ENCODE measurements at regions not wholly inside any gene's neighbourhood (a gene's known extent, or its start where the extent isn't known, plus 50 kb on each side); places are given as distances from the start of the nearest gene placed in this dataset.

GRCh38 chr13:106683918-106684317 is 116.0 kb upstream of the ARGLU1 start:
- no peak for DNase-seq

- DNase-seq = no peak
These were observed 115.2 kb upstream of the ARGLU1 start for GRCh38 chr13:106683179-106683578.

- DNase-seq = no peak
These were observed 114.1 kb upstream of the ARGLU1 start for GRCh38 chr13:106681997-106682396.

- no peak for DNase-seq
These were observed 113.6 kb upstream of the ARGLU1 start for GRCh38 chr13:106681536-106681935.

- no peak for DNase-seq
These were observed 113.0 kb upstream of the ARGLU1 start for GRCh38 chr13:106680796-106681472.

GRCh38 chr13:106678646-106679418 is 110.9 kb upstream of the ARGLU1 start:
- no peak for DNase-seq

- DNase-seq = no peak
These were observed 107.4 kb upstream of the ARGLU1 start for GRCh38 chr13:106675311-106675710.

GRCh38 chr13:106660746-106661625 is 93.0 kb upstream of the ARGLU1 start:
- DNase-seq = no peak

- no peak for DNase-seq
These were observed 89.2 kb upstream of the ARGLU1 start for GRCh38 chr13:106657104-106657503.

GRCh38 chr13:106656186-106656585 is 88.2 kb upstream of the ARGLU1 start:
- DNase-seq = no peak

- DNase-seq = no peak
These were observed 83.5 kb upstream of the ARGLU1 start for GRCh38 chr13:106651442-106651841.

- DNase-seq = no peak
These were observed 82.8 kb upstream of the ARGLU1 start for GRCh38 chr13:106650690-106651205.

- DNase-seq = no peak
These were observed 81.6 kb upstream of the ARGLU1 start for GRCh38 chr13:106649495-106649894.

GRCh38 chr13:106640515-106640914 is 72.6 kb upstream of the ARGLU1 start:
- DNase-seq = no peak

- no peak for DNase-seq
These were observed 69.6 kb upstream of the ARGLU1 start for GRCh38 chr13:106637519-106637918.

GRCh38 chr13:106636492-106636891 is 68.6 kb upstream of the ARGLU1 start:
- DNase-seq = no peak

GRCh38 chr13:106635616-106636015 is 67.7 kb upstream of the ARGLU1 start:
- no peak for DNase-seq

GRCh38 chr13:106633321-106633720 is 65.4 kb upstream of the ARGLU1 start:
- DNase-seq = no peak

GRCh38 chr13:106630650-106631049 is 62.7 kb upstream of the ARGLU1 start:
- DNase-seq = no peak

- DNase-seq = no peak
These were observed 62.2 kb upstream of the ARGLU1 start for GRCh38 chr13:106630162-106630561.

GRCh38 chr13:106628936-106629659 is 61.2 kb upstream of the ARGLU1 start:
- DNase-seq = no peak

- DNase-seq = no peak
These were observed 58.5 kb upstream of the ARGLU1 start for GRCh38 chr13:106626473-106626872.

GRCh38 chr13:106625578-106625977 is 57.6 kb upstream of the ARGLU1 start:
- DNase-seq = no peak

Measured in bone marrow (tissue), 2 donors.